ENCODE measurements at regions not wholly inside any gene's neighbourhood (a gene's known extent, or its start where the extent isn't known, plus 50 kb on each side); places are given as distances from the start of the nearest gene placed in this dataset.

DNA sequence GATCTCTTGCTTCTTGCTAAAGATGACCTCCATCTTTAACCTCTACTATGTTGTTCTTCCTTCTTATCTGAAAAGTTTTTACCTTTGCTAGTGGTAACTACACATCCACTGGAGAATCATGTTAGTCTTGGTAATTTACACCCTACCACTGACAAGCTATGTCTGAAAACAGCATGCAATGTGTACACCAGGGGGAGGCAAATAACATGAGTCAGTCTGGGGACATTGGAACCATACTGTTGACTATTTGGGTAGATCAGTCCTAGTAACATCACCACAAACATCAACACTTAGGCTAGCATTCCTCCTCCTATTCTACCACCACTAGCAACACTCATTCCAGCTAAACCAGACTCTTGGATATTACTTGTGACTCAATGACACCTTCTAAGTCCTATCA is 549.0 kb downstream of the KCNT2 start:
- Histone ChIP-seq H3K9ac (replicated peaks; ENCODE audit: extremely low read depth, insufficient read depth, low read length) (no peak overlapping the region), H3K4me2 (ENCODE audit: insufficient read depth, low read length) (no peak overlapping the region), H3K9me3 (replicated peaks; ENCODE audit: control insufficient read depth, insufficient read depth, low read length) (no peaks in the 10 kb centered on the region), H3K79me2 (ENCODE audit: control insufficient read depth, insufficient read depth, low read length) (no peaks in the 10 kb centered on the region), H3K27ac (ENCODE audit: insufficient read depth, low read depth, low read length) (no peak overlapping the region), H2AFZ (ENCODE audit: low read depth, low read length) (no peak overlapping the region), H4K20me1 (replicated peaks; ENCODE audit: control insufficient read depth, extremely low read depth, insufficient read depth, low read length) (no peaks in the 10 kb centered on the region), H3K36me3 (ENCODE audit: control insufficient read depth in 2 of 2, extremely low read depth in 1 of 2, insufficient read depth in 2 of 2, low read length in 2 of 2) (no peaks in the 10 kb centered on the region), H3K4me3 (replicated peaks in 1 of 3; ENCODE audit: insufficient read depth in 1 of 3, low read depth in 1 of 3, low read length in 3 of 3) (no peak overlapping the region), H3K9me1 (replicated peaks; ENCODE audit: control insufficient read depth, extremely low read depth, insufficient read depth, low read length) (no peaks in the 10 kb centered on the region), H3K4me1 (ENCODE audit: control insufficient read depth, extremely low read depth, insufficient read depth, low read length) (no peaks in the 10 kb centered on the region), H3K27me3 (ENCODE audit: control insufficient read depth in 2 of 2, insufficient read depth in 2 of 2, low read length in 2 of 2) (no peaks in the 10 kb centered on the region)
- FAIRE-seq (no peak), DNase-seq (ENCODE audit: low read depth, low spot score) (no peak)
- ChIA-PET CTCF (no interaction called here), POLR2A (no interaction called here)
- dilution Hi-C loops (cut with MboI; ENCODE audit: extremely low pct_ligation_motif_present, low sequenced_read_pairs) (no loop called here), intact Hi-C loops (cut with micrococcal nuclease) (no loop called here)
- no TSS peak for BruUV-seq (replicated peaks)
- TF ChIP-seq MYC (IDR thresholded peaks at IDR 0.05; ENCODE audit: low read depth, low read length) (no peak), POLR2A (IDR thresholded peaks at IDR 0.05; ENCODE audit: low read depth, low read length) (no peak), JUN (IDR thresholded peaks at IDR 0.05; ENCODE audit: borderline replicate concordance, insufficient read depth, insufficient read length, low read depth) (no peak), EZH2 (IDR thresholded peaks at IDR 0.05; ENCODE audit: borderline replicate concordance, low read depth, low read length, severe bottlenecking) (no peak), POLR2AphosphoS5 (IDR thresholded peaks at IDR 0.05; ENCODE audit: insufficient read depth, low read depth, low read length) (no peak), FOS (IDR thresholded peaks at IDR 0.05; ENCODE audit: borderline replicate concordance, insufficient read depth, low read length) (no peak), GATA2 (IDR thresholded peaks at IDR 0.05; ENCODE audit: insufficient read depth, insufficient read length, low read depth, low read length) (no peak)
- TF ChIP-seq, protein P1, sequence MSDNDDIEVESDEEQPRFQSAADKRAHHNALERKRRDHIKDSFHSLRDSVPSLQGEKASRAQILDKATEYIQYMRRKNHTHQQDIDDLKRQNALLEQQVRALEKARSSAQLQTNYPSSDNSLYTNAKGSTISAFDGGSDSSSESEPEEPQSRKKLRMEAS (IDR thresholded peaks at IDR 0.05; ENCODE audit: insufficient read depth, insufficient read length), result no peak
- TF ChIP-seq, protein P2, sequence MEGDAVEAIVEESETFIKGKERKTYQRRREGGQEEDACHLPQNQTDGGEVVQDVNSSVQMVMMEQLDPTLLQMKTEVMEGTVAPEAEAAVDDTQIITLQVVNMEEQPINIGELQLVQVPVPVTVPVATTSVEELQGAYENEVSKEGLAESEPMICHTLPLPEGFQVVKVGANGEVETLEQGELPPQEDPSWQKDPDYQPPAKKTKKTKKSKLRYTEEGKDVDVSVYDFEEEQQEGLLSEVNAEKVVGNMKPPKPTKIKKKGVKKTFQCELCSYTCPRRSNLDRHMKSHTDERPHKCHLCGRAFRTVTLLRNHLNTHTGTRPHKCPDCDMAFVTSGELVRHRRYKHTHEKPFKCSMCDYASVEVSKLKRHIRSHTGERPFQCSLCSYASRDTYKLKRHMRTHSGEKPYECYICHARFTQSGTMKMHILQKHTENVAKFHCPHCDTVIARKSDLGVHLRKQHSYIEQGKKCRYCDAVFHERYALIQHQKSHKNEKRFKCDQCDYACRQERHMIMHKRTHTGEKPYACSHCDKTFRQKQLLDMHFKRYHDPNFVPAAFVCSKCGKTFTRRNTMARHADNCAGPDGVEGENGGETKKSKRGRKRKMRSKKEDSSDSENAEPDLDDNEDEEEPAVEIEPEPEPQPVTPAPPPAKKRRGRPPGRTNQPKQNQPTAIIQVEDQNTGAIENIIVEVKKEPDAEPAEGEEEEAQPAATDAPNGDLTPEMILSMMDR (IDR thresholded peaks at IDR 0.05; ENCODE audit: extremely low read depth in 1 of 2, insufficient read depth in 1 of 2, low read depth in 1 of 2, low read length in 2 of 2), result no peak
